GM18520 (cell line): ENCODE measurements at regions not wholly inside any gene's neighbourhood (a gene's known extent, or its start where the extent isn't known, plus 50 kb on each side); places are given as distances from the start of the nearest gene placed in this dataset.

ENCODE experiments used
- ATAC-seq: cut with Tn5 transposase; IDR thresholded peaks from one replicate; pipeline ENCODE4 v1.9.1; 2021; ENCODE audit not compliant: unreplicated experiment

DNA sequence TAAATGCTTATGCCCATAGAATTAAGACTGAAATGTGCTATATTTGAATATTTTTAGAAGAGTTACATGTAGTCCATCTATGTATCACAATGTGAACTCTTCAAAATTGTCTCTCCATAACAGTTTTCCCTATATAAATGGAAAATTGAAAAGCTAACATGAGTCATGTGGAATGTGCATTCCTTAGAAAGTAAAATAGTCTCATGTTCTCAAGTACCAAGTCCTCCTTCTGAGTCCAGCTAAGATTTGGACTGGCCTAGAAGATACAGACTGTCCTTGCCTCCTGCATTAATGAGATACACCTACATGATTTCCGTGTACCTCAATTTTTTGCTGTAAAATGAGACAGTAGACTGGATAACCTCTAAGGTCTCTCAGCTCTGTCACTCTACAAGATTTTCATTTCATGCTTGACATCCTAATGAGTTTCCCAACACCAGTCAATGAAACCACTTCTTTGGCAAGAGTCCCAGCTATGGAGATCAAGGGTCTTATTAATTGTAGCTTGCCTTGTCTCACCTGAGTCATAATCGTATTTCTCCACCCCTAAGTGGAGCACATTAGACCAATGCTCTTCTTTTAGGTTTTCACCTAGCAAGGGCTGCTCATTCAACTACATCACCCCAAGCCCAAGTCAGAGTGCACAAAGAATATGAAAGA is 350.6 kb upstream of the IL12A start:
- no peak for ATAC-seq

DNA sequence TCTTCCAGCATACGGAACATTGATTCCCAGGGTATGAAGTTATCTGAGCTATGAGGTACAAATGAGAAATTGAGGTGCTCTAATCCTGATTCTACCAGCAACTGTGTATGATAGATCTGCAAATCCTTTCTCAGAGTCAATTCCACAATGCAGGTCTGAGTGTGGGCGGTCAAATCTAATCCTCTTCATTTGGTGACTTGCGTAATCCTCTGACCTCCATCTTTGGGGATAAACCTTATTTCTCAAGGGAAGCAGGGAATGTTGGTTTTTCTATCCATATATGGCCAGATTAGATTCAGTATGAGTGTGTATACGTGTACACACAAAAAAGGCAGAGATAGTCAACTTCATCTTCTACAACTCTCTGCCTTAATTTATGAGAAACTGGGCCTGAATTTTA is 348.4 kb upstream of the IL12A start:
- no peak for ATAC-seq

DNA sequence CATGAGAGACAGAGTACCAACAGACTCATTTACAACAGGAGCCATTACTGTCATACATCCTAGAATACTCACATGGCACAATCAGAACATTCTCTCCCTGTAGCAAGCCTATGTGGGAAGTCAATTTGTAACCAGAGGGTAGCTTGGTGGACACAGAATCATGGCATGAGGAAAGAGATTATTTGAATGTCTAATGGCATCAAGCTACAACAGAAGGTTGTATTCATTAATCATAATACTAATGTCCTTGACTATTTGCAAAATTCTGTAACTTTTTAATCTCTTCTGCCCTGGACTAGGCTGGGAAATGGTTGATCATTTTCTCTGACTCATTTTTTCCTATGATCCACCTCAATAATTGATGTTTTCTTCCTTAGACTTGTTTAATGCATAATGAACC is 345.2 kb upstream of the IL12A start:
- no peak for ATAC-seq

DNA sequence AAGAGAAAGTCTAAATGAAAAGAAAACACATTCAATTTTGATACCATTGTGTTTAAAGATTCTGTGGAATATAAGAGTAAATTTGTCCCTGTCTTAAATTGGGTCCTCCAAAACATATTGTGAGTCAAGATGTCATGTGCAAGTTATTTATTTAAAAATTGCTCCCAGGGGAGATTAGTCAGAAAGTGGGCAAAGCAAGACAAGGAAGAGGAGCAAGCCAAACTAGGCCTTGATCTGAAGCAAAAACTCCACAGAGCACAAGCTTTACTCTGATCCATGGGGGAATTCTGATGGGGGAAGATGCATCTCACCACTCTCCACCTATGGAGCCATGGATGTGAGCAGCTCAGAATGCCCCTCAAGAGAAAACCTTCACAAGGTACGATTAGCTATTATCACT is 342.8 kb upstream of the IL12A start:
- no peak for ATAC-seq

DNA sequence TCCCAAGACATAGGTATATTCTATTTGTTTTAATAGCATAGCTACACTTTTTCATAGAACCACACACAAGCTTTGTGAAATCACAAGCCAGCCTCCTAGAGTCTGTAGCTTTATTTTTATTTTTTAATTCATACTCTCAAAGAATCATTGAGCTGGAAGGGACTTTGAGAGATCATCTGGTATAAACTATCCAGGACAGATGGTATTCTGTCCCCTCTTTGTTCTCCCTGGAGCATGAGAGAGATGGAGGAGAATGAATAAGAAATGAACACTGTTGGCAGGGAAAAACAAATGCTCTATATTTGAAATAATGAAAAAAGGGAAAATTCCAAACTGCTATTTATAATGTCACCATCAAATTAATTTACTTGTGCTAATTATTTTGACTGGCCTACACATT is 338.7 kb upstream of the IL12A start:
- no peak for ATAC-seq

DNA sequence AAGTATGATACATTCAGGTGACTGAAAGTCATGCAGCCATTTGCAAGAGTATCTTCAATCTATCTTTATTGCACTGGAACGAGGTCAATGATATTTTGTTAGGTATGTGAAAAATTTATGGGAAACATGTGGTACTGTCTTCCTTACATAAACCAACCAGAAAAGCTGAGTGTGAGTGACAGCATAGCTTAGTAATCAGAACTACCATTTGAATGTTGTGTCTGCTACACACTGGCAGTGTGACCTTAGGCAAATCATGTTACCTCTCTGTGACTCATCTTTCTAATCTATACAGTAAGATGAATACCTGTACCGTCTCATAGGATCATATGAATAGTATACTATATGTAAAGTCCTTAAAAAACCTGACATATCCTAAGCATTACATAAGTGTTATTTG is 337.9 kb upstream of the IL12A start:
- no peak for ATAC-seq

DNA sequence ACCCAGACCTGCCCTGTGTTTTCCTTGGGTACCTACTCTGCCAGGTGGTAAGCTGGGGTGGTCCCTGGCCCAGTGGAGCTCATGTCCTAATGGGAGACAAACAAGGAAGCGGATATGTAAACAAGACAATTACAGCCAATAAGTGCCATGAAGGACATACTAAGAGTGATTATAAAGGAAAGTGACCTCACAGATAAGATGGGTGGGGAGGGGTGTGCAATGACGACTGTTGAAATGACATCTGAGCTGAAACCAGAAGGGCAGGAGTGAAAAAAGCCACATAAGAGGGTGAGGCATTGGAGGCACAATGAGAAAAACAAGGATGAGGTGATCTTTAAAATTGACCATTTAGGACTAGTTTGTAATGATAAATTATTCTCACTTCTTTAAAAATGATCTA is 336.2 kb upstream of the IL12A start:
- ATAC-seq, result no peak

DNA sequence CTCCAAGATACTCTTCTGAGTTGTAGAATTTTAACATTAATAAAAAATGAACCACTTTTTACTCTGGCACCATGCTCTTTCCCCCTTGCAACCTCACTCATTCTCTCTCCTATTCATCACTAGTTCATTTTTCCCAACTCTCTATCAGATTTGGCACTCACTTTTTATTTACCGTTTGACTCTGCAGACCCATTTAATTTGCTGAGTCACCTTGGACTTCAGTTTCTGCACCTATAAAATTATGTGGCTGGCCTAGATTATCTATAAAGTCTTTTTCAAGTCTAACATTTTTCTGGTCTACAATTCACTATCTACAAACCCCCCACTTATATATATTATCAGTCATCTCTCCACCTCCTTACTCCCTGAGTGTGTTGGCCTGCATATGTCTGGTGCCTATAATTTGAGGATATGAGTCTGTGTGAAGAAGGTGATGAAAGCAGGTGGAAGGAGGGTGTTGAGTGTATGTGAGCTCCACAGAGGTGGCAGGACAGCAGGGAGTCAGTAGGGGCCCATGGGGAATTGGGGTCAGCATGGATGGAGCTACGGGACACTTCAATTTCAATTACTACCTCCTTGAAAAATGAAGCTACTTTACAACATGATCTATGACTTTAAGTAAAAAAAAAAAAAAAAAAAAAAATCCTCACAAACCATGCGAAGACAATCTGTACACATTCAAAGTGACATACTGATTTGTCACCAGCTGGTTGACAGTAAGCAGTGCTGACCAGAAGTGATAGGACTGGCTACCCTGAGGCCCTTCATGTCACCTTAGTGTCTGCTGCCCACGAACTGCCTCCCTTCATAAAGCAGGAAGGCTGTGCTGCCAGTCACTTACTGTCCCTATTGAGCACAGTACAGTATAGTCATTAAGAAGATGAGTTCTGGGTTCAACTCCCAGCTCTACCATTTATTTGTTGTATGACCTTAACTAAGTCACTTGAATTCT is 334.2 kb upstream of the IL12A start:
- ATAC-seq, result no peak

DNA sequence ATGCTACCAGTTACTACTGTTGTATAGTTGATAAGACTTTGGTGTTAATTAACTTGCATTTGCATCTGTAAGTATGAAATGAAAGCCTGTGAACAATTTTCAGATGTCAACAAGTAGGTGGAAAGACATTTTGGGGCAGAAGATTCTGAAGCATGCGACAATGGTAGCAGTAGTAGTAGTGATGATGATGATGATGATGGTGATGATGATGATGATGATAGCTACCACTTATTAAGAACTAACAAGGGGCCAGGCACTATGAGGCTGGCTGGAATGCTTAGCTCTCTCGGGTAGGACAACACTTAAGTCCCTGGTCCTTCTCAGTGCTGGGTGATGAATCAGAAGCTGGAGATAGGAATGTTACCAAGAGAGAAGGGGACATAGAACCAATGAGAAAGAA is 333.4 kb upstream of the IL12A start:
- ATAC-seq, result no peak

DNA sequence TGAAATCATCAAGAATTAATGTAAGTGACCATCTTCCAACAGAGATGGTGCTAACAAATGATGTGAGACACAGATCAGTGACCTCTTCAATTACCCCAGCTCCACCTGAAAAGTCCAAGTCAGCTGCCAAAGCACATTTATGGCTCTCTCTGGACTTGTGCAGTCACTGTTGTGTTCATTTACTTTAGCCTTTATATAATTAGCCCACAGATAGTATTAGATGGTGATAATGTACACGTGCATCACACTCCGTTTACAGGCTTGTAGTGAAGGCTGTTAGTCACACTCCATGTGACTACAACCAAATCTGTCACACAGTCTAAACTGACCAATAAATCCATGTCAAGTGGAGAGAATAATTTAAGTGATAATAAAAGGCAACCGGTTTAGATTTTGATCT is 331.5 kb upstream of the IL12A start:
- ATAC-seq, result no peak

DNA sequence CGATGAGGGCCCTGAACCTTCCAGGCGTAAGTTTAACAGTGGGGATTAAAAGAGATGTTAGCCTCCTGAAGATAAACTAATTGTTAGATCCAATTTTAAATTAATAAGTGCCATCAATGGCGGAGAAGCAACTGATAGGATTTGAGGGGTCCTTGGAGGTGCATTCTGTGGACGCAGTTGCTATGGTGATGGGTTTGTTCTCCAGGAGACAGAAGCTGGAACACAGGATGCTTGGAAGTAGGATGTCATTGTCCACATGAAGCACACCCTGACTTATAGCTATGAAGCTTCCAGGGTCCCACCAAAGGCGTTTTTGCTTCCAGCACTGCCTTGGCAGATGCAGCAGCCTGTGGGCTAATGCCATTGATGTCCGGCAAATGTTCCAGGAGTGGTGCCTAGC is 331.0 kb upstream of the IL12A start:
- no peak for ATAC-seq

DNA sequence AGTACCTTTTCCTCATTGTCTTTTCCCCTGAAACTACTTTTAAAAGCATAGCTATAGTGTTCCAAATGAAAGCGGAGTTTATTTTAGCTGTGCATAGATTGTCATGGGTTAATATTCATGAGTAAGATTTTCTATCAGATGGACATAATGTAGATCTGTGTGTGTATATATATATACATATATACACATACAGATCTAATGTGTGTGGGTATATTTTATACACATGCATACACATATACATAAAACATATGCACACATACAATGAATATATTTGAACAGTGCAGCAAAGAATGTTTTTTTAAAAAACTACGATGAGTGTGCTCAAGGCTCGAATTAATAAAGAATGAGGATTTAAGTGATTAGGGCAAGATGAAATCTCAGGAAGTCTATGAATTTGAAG is 328.3 kb upstream of the IL12A start:
- no peak for ATAC-seq

DNA sequence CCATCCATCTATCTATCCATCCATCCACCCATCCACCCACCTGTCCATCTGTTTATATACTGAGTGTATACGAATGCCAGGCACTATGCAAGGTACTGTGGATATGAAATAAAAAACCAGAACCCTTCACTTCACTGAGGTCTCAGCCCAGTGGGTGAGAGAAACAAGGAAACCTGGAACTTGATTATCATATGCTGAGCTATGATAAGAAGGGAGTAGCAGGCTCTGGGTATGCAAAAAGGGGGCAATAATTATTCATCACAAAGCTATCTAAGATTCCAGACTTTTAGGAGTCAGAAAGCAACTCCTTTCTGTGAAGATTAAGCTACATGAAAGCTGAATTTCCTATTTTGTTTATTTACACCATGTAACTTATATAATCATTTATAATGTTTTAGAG is 327.7 kb upstream of the IL12A start:
- ATAC-seq, result no peak

DNA sequence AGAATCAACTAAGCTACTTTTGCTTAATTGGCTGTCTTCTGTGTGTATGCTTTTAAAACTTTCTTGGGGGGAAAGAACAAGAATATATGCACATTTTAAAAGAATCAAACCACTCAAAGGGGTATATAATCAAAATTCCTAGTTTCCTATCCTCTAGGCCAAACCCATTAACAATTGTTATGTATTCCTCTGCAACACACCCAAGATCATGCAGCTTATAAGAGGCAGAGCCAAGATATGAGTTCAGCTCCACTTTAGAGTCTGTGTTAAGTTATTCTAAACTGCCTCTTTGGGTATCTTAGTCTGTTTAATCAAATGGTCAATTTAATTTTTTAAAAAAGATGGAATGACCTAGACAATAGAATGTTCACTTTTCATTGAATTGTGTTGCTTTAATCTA is 326.1 kb upstream of the IL12A start:
- ATAC-seq, result no peak

DNA sequence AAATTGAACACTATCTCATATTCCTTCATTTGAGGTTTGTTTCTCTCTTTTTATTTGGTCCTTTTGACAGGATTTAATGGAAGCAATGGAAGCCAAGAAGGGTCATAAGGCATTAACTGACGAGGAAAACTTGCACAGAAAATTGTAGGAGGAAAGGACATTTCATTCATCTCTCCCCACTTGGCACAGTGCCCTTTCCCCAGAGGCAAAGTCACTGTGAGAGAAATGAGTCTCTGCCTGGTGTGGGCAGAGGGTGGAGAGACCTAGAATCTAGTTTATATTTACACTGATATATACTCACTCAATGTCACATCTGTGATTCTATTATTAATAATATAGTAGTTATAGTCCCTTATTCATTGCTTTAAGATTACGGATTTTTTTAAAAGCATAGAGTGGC is 324.6 kb upstream of the IL12A start:
- no peak for ATAC-seq

DNA sequence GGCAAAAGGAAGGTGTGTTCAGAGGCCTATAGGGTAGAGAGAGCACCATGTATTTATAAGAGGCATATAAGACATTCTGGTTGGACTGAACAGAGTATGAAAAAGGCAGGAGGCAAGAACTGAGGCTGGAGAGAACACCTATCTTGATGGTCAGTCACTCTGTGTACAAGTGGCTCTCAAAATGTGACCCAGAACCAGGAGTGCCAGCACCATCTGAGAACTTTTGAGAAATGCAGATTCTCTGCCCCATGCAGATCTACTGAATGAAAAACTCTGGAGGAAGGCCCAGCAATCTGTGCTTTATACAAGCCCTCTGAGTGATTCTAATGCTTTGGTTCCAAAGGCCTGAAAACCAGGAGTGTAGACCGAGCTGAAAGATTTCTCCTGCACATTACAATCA is 324.0 kb upstream of the IL12A start:
- ATAC-seq, result no peak

DNA sequence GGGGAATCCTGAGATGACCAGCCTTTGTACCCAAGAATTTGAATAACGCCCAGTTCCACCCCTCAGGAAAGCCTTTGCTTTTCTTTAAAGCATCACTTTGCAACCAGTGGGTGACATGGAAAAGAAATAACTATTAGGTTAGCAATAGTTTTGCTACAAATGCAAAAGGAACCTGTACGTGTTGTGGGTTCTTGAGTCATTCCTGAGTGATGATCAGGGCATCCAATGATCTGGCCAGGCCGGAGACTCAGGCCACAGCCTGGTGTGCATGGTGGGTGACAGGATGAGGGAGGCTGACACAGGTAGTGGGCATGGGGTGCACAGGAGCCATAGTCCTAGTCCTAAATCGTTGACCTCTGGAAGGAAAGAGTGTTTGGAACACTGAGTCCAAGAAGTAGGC is 321.4 kb upstream of the IL12A start:
- ATAC-seq, result no peak

DNA sequence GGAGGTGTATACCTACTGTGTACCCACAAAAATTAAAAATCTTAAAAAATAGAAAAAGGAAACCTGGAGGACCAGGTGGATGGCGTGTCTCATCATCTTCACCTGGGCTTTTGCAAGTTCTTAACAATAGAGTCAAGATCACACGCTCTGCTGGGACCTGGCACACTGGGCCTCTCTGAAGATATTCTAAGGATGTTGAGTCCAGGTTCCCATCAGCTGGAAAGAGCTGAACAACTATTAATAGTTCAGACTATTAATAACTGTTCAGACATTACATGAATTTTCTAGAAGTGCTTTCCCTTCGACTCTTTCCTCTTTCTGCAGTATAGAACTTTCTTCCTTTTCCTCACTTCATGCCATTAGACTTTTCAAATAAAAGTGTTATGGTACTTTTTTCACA is 320.2 kb upstream of the IL12A start:
- ATAC-seq, result no peak

DNA sequence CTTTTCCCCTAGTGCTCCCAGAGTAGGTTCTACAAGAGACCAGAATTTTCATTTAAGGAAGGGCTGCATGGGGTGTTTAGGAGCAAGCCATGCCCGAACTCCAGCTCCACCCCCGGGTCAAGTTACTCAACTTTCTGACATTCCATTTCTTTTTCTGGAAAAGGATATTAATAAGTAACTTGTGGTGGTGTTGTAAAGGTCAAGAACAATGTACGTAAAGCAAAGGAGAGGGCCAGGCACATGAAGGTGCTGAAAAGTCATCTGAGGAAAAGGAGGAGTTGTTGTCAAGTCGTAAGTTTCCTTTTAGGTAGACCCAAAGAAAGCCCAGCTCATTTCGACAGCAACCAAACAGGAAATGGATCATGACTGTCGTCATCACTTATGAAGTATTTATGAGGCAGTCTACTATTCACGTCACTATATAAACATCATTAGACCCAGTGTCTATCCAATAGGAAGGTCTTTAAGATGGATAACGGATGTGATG is 319.6 kb upstream of the IL12A start:
- ATAC-seq, result no peak

DNA sequence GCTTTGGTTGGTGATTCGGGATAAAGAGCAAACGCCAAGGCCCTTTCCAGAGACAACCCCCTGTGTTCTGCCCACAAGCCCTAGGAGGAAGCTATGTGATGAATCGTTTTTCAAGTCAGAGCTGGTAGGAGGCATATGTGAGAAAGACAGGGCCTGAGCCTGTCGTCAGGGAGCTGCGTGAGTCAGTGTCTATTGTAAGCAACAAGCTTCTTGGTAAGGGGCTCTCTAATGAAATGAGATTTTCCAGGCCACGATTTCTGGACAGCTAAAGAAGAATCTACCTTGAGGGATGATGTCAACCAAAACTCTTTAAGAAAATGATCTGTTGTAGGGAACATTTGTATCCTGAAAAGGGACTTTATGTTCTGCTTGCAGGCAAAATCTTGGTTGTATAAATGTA is 318.9 kb upstream of the IL12A start:
- no peak for ATAC-seq

DNA sequence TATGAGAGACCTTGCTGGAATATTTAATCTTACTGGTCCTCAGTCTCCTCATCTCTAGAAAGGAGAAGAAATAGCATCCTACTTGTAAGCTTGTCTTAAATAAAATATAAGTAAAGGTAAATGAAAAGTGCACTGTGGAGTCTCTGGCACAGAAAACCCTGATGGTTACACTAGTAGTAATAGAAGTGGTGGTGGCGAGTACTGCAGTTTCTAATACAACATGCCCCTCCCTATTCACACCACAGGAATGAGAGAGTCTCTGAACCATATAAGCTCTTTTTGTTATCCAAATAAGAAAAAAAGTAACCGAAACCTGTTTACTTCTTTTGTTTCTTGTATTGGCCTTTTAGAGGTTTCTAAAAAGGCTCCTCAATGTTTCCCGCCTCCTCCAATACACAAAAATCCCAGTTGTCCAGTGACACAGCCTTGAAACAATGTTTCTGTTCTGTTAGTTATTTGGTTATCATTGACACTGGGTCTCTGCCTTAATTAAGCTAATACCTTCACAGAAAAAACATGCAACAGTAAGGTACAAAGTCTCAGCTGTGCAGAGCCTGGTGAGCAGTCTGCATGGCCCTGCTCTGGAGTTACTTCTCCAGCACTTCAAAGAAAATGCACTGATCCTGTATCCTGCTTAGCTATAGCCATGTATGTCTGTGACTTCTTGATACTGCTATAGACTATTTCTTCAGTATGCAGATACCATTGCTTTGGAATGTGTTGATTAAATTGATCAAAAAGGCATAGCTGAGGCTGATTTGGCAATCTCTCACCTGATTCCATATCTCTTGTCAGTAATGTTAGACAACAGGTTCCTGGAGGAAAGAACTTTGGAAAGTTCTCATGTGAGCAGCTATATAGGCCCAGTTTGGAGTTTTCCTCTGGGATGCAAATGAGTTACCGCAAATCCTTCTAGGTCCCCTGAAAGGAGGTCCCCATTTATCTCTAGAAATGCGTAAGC is 315.6 kb upstream of the IL12A start:
- ATAC-seq, result no peak
